DND-41 (cell line): ENCODE measurements at regions not wholly inside any gene's neighbourhood (a gene's known extent, or its start where the extent isn't known, plus 50 kb on each side); places are given as distances from the start of the nearest gene placed in this dataset.

ENCODE experiments used
- ATAC-seq: fragments of 200-7000 bp; cut with Tn5 transposase; 3 replicates; pipeline ENCODE4 v1.9.1; 2021; ENCODE audit warnings: low read depth; ENCODE audit not compliant: insufficient read depth
- DNase-seq: peaks from one replicate; pipeline ENCODE4 v3.0.0-alpha.2; 2020
- H2AFZ ChIP-seq: 2 replicates; pipeline ENCODE4 v1.6.0; 2012; ENCODE audit warnings: low read depth, low read length
- H3K27ac ChIP-seq: 2 replicates; pipeline ENCODE4 v1.5.1; 2012; ENCODE audit warnings: low read length, inconsistent platforms
- H3K27me3 ChIP-seq: fragments of 200-600 bp; sonication (generic); 2 replicates; pipeline ENCODE4 v1.6.0; 2012; ENCODE audit warnings: low read length, mild to moderate bottlenecking, inconsistent platforms; ENCODE audit not compliant: insufficient read depth, poor library complexity
- H3K36me3 ChIP-seq: 2 replicates; pipeline ENCODE4 v1.5.1; 2012; ENCODE audit warnings: low read length, inconsistent platforms; ENCODE audit not compliant: insufficient read depth
- H3K4me1 ChIP-seq: 2 replicates; pipeline ENCODE4 v1.5.1; 2012; ENCODE audit warnings: mild to moderate bottlenecking, low read length; ENCODE audit not compliant: insufficient read depth
- H3K4me2 ChIP-seq: 2 replicates; pipeline ENCODE4 v1.6.0; 2012; ENCODE audit warnings: mild to moderate bottlenecking, moderate library complexity, low read length, inconsistent platforms; ENCODE audit not compliant: insufficient read depth
- H3K4me3 ChIP-seq, 2 experiments: fragments of 200-600 bp in 1 of 2; shearing (Covaris generic) in 1 of 2; 2 replicates each; pipeline ENCODE4 v1.5.1; 2012 to 2016; ENCODE audit warnings: inconsistent platforms in 2 of 2, low read length in 2 of 2, mild to moderate bottlenecking in 2 of 2, low read depth in 1 of 2, moderate library complexity in 1 of 2
- H3K79me2 ChIP-seq: 2 replicates; pipeline ENCODE4 v1.6.0; 2012; ENCODE audit warnings: low read length, inconsistent platforms; ENCODE audit not compliant: insufficient read depth
- H3K9ac ChIP-seq: 2 replicates; pipeline ENCODE4 v1.6.0; 2012; ENCODE audit warnings: low read depth, mild to moderate bottlenecking, inconsistent platforms, low read length, moderate library complexity
- H3K9me3 ChIP-seq: 2 replicates; pipeline ENCODE4 v1.5.1; 2012; ENCODE audit warnings: low read length, moderate library complexity, mild to moderate bottlenecking, inconsistent platforms; ENCODE audit not compliant: insufficient read depth, severe bottlenecking
- H4K20me1 ChIP-seq: 2 replicates; pipeline ENCODE4 v1.6.0; 2012; ENCODE audit warnings: low read length; ENCODE audit not compliant: insufficient read depth
- EZH2 ChIP-seq: IDR thresholded peaks from 3 replicates; pipeline ENCODE4 v1.6.1; 2012; ENCODE audit warnings: borderline replicate concordance, low read depth, mild to moderate bottlenecking, moderate library complexity, low read length, inconsistent platforms; ENCODE audit not compliant: severe bottlenecking
- TF ChIP-seq, protein P1 (sequence below): IDR thresholded peaks from 2 replicates; pipeline ENCODE4 v1.5.1; 2012; ENCODE audit warnings: borderline replicate concordance, low read length, moderate library complexity, mild to moderate bottlenecking; ENCODE audit not compliant: poor library complexity, severe bottlenecking; ENCODE audit errors: extremely low read depth

DNA sequence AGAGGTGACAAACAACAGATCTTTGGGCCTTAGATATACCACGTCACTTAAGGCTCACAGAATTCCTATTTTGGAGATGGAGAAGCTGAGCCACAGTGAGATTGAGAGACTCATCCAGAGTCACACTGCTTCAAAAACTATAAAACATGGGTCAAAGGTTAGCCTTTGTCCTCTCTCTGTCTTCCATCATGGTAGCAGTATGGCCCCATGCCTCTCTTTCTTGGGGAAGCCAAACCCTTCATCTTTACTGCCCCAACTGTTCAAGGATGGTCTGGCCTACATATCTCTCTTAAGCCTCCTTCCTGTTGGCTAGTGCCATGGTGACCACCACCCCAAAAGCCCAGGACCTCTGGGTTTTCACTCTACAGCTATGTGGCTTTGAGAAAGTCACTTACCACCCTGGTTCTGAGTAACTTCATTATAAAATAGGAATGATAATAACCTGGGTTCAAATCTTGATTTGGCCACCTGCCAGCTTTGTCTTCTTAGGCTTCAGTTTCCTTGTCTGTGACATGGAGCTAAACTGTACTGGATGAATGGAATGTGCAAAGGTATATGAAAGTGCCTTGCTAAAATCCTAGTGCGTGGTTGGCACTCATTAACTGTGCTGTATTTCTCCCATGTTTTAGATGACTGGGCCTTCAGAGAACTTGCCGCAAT is 85.9 kb upstream of the JUN start:
- Histone ChIP-seq H3K9me3 (no peaks in the 10 kb centered on the region), H3K4me2 (no peak overlapping the region), H3K79me2 (no peaks in the 10 kb centered on the region), H4K20me1 (no peaks in the 10 kb centered on the region), H3K27me3 (no peaks in the 10 kb centered on the region), H2AFZ (no peak overlapping the region), H3K27ac (no peak overlapping the region), H3K4me3 (no peak overlapping the region), H3K36me3 (no peaks in the 10 kb centered on the region), H3K4me1 (no peaks in the 10 kb centered on the region), H3K9ac (no peak overlapping the region)
- no peak for DNase-seq
- TF ChIP-seq, protein P1, sequence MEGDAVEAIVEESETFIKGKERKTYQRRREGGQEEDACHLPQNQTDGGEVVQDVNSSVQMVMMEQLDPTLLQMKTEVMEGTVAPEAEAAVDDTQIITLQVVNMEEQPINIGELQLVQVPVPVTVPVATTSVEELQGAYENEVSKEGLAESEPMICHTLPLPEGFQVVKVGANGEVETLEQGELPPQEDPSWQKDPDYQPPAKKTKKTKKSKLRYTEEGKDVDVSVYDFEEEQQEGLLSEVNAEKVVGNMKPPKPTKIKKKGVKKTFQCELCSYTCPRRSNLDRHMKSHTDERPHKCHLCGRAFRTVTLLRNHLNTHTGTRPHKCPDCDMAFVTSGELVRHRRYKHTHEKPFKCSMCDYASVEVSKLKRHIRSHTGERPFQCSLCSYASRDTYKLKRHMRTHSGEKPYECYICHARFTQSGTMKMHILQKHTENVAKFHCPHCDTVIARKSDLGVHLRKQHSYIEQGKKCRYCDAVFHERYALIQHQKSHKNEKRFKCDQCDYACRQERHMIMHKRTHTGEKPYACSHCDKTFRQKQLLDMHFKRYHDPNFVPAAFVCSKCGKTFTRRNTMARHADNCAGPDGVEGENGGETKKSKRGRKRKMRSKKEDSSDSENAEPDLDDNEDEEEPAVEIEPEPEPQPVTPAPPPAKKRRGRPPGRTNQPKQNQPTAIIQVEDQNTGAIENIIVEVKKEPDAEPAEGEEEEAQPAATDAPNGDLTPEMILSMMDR: no peak
- no peak for TF ChIP-seq EZH2
- no peak for ATAC-seq

DNA sequence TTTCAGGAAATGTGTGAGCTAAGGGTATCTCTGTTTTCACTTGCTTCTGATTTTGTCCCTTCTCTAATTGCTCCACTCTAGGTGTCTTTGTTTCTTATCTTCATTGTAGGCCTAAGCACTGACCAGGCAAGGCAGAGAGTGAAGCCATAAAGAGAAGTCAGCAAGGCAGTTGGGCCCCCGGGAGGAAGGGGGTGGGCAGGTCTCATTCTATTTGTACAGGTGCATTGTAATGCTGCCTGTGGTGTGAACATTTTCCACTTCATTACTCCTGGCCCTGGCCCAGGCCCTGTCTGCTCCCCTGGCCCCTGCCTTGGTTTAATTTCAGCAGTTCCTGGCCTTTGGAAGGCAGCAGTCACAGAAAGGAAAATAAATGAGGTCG is 86.4 kb upstream of the JUN start:
- Histone ChIP-seq H3K27ac (no peak overlapping the region), H3K4me2 (no peak overlapping the region), H3K27me3 (no peaks in the 10 kb centered on the region), H3K79me2 (no peaks in the 10 kb centered on the region), H3K4me3 (no peak overlapping the region), H3K9ac (no peak overlapping the region), H3K4me1 (no peaks in the 10 kb centered on the region), H4K20me1 (no peaks in the 10 kb centered on the region), H2AFZ (no peak overlapping the region), H3K9me3 (no peaks in the 10 kb centered on the region), H3K36me3 (no peaks in the 10 kb centered on the region)
- DNase-seq: no peak
- ATAC-seq: no peak
- no peak for TF ChIP-seq EZH2
- TF ChIP-seq, protein P1: no peak

DNA sequence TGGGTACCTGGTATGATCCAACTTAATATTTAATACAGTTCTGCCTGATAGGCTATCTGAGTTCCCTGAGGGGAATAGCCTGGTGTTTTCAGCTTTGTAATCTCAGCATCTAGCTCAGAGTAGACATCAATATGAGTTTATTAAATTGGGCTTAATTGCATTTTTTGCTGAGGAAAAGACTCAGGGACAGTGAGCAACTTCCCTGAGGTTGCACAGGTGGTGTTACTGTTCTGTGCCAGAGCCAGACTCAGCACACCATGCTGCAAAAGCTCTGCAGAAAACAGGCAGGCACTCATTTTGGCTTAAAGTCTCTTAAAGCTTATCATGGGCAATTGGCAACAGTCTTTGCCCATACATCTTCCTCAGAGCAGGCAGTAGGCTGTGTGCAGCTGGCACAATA is 90.5 kb upstream of the JUN start:
- TF ChIP-seq, protein P1: no peak
- TF ChIP-seq EZH2: no peak
- Histone ChIP-seq H3K27ac (no peak overlapping the region), H3K27me3 (no peaks in the 10 kb centered on the region), H3K36me3 (no peaks in the 10 kb centered on the region), H3K4me2 (no peak overlapping the region), H3K4me3 (no peak overlapping the region), H2AFZ (no peak overlapping the region), H3K9ac (no peak overlapping the region), H4K20me1 (no peaks in the 10 kb centered on the region), H3K9me3 (no peaks in the 10 kb centered on the region), H3K4me1 (no peaks in the 10 kb centered on the region), H3K79me2 (no peaks in the 10 kb centered on the region)
- DNase-seq: no peak
- ATAC-seq: no peak
